ENCODE measurements at regions not wholly inside any gene's neighbourhood (a gene's known extent, or its start where the extent isn't known, plus 50 kb on each side); places are given as distances from the start of the nearest gene placed in this dataset.

DNA sequence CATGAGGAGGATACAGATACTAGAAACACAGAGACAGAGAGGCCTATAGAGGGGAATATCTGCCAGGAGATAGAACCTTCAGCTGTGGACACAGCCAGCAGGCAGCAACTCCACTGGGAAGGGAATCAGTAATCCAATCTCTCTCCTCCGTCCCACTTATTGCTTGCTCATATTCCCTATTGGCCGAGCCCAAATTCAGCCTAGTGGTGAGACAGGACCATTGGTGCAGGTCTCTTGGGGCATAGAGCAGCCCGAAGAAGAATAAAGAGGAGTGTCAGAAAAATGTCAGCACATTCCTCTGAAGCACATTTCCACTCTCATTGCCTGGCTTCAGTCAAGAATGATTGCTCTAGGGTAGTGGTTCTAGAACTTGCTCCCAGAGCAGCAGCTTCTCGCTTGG, 1091.5 kb upstream of the GYPC start:
- Mint-ChIP-seq H3K4me3 (no peak overlapping the region), H3K27ac (no peak overlapping the region), H3K9me3 (no peaks in the 10 kb centered on the region), H3K4me1 (no peaks in the 10 kb centered on the region), H3K27me3 (ENCODE audit: low read depth, poor library complexity) (peaks cover 3% of the 10 kb centered on the region), H3K36me3 (ENCODE audit: low read depth) (no peaks in the 10 kb centered on the region)
- TF ChIP-seq CTCF (IDR thresholded peaks at IDR 0.05) = no peak
- DNase-seq = no peak

DNA sequence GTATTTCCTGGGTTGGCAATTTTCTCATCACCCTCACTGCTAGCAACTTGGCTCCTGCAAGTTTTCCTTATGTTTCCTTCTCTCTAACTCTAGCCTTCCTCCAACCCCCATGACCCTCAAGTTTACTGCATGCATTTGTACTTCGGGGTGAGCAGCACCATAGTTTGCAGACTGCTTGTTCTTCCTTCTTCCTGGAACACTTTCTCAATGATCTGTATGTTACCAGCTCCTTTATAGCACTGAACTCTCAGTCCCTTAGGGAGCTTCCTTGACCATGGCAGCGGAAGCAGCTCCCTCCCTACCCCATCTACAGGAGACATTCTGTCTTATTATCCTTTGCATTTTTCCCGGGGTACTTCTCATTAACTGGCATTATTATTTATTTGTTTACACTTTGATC, 1089.5 kb upstream of the GYPC start:
- no peak for TF ChIP-seq CTCF (IDR thresholded peaks at IDR 0.05)
- no peaks in the 10 kb centered on the region for H3K9me3 Mint-ChIP-seq
- H3K27me3 Mint-ChIP-seq (ENCODE audit: low read depth, poor library complexity) = peaks cover 3% of the 10 kb centered on the region
- no peak overlapping the region for H3K4me3 Mint-ChIP-seq
- DNase-seq = no peak
- no peaks in the 10 kb centered on the region for H3K36me3 Mint-ChIP-seq (ENCODE audit: low read depth)
- H3K4me1 Mint-ChIP-seq = no peaks in the 10 kb centered on the region
- no peak overlapping the region for H3K27ac Mint-ChIP-seq

GRCh38 chr2:125567100-125567499, 1088.9 kb upstream of the GYPC start:
- no peak overlapping the region for H3K4me3 Mint-ChIP-seq

DNA sequence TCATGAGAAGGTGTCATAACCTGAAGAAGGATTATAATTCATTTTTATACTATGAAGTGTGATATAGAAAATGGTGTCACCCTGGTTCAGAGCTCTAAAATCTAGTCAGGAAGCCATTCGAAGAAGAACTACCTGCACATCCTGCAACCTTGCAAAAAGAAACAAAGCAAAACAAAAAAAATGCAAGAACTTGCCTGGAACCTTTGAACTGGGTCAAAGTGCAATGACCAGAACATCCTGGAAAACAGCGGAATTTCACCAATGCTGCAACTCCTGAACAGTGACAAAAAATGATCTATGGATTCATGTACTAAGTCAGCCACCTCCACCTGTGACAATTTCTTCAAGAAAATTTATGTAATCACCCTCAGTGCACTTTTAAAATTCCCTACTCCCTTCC, 1083.3 kb upstream of the GYPC start:
- no peaks in the 10 kb centered on the region for H3K27me3 Mint-ChIP-seq (ENCODE audit: low read depth, poor library complexity)
- no peak for TF ChIP-seq CTCF (IDR thresholded peaks at IDR 0.05)
- no peaks in the 10 kb centered on the region for H3K36me3 Mint-ChIP-seq (ENCODE audit: low read depth)
- no peak overlapping the region for H3K4me3 Mint-ChIP-seq
- H3K27ac Mint-ChIP-seq = no peak overlapping the region
- DNase-seq = no peak
- H3K9me3 Mint-ChIP-seq = no peaks in the 10 kb centered on the region
- H3K4me1 Mint-ChIP-seq = peaks cover 5% of the 10 kb centered on the region

More at GRCh38 chr2:125567100-125567499, 1088.9 kb upstream of the GYPC start:
- H3K9me3 Mint-ChIP-seq = no peaks in the 10 kb centered on the region
- no peak for TF ChIP-seq CTCF (IDR thresholded peaks at IDR 0.05)
- no peaks in the 10 kb centered on the region for H3K4me1 Mint-ChIP-seq
- no peak for DNase-seq
- H3K36me3 Mint-ChIP-seq (ENCODE audit: low read depth) = no peaks in the 10 kb centered on the region
- peaks cover 3% of the 10 kb centered on the region for H3K27me3 Mint-ChIP-seq (ENCODE audit: low read depth, poor library complexity)
- H3K27ac Mint-ChIP-seq = no peak overlapping the region

- peaks cover 4% of the 10 kb centered on the region for H3K27me3 Mint-ChIP-seq (ENCODE audit: low read depth, poor library complexity)
- H3K36me3 Mint-ChIP-seq (ENCODE audit: low read depth) = no peaks in the 10 kb centered on the region
- no peak overlapping the region for H3K4me3 Mint-ChIP-seq
- DNase-seq = no peak
- no peak overlapping the region for H3K27ac Mint-ChIP-seq
- no peak for TF ChIP-seq CTCF (IDR thresholded peaks at IDR 0.05)
- H3K4me1 Mint-ChIP-seq = peaks cover 5% of the 10 kb centered on the region
- H3K9me3 Mint-ChIP-seq = no peaks in the 10 kb centered on the region
These were observed 1082.5 kb upstream of the GYPC start for GRCh38 chr2:125573432-125573831.

DNA sequence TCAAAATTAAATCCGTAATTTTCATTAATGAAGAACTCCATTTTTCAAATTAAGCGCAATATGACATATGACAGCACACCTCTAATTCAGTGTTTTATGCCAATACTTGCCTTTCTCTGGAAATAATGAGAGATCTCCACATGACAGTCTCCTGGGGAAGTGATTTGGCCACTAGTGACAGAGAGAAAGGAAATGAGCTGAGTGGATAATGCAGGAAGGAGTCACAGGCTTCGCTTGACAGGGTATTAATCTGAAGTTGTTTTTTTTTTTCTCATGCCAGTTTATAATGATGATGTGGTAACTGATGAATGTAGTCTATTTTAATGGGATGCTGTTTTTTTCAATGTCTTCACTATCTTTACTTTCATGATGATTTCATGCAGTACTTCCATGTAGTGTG, 1079.4 kb upstream of the GYPC start:
- Mint-ChIP-seq H3K27me3 (ENCODE audit: low read depth, poor library complexity) (peaks cover 4% of the 10 kb centered on the region), H3K4me1 (peaks cover 12% of the 10 kb centered on the region), H3K27ac (no peak overlapping the region), H3K36me3 (ENCODE audit: low read depth) (no peaks in the 10 kb centered on the region), H3K9me3 (no peaks in the 10 kb centered on the region), H3K4me3 (no peak overlapping the region)
- TF ChIP-seq CTCF (IDR thresholded peaks at IDR 0.05) = no peak
- no peak for DNase-seq

Measured in nephron progenitor cell (in vitro differentiated cells).